HFF-Myc (cell line): ENCODE measurements at regions not wholly inside any gene's neighbourhood (a gene's known extent, or its start where the extent isn't known, plus 50 kb on each side); places are given as distances from the start of the nearest gene placed in this dataset.

Experiments used
- DNase-seq: peaks from one replicate; pipeline ENCODE4 v3.0.0-alpha.2; 2011; ENCODE audit warnings: low read depth; ENCODE audit errors: extremely low read depth
- H3K4me3 ChIP-seq: replicated peaks from 2 replicates; pipeline ENCODE4 v1.5.1; 2011; ENCODE audit warnings: low read depth, mild to moderate bottlenecking, control low read depth, low read length
- TF ChIP-seq, protein P1 (sequence below): IDR thresholded peaks from 2 replicates; pipeline ENCODE4 v1.5.1; 2012; ENCODE audit warnings: mild to moderate bottlenecking, low read depth, low read length, control low read depth; ENCODE audit errors: missing control alignments

DNA sequence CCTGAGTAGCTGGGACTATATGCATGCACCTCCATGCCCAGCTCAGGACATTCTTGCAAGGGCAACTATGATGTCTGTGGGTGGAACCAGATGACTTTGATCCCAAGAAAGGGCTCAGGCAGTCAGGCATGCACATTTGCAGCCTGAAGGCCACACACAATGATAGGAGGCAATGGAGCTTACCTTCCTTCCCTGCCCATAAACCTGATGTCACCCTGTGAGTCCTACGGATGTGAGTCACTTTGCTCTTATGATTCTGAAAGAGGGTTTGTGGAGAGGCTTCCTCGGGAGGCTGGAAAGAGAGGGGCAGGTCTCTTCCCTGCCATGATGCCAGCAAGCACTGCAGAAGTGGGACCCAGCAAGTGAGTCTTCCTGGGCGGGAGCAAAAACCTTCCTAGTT lies 202.4 kb downstream of the LY86 start:
- no peak overlapping the region for H3K4me3 ChIP-seq
- TF ChIP-seq, protein P1, sequence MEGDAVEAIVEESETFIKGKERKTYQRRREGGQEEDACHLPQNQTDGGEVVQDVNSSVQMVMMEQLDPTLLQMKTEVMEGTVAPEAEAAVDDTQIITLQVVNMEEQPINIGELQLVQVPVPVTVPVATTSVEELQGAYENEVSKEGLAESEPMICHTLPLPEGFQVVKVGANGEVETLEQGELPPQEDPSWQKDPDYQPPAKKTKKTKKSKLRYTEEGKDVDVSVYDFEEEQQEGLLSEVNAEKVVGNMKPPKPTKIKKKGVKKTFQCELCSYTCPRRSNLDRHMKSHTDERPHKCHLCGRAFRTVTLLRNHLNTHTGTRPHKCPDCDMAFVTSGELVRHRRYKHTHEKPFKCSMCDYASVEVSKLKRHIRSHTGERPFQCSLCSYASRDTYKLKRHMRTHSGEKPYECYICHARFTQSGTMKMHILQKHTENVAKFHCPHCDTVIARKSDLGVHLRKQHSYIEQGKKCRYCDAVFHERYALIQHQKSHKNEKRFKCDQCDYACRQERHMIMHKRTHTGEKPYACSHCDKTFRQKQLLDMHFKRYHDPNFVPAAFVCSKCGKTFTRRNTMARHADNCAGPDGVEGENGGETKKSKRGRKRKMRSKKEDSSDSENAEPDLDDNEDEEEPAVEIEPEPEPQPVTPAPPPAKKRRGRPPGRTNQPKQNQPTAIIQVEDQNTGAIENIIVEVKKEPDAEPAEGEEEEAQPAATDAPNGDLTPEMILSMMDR: no peak
- DNase-seq: no peak

DNA sequence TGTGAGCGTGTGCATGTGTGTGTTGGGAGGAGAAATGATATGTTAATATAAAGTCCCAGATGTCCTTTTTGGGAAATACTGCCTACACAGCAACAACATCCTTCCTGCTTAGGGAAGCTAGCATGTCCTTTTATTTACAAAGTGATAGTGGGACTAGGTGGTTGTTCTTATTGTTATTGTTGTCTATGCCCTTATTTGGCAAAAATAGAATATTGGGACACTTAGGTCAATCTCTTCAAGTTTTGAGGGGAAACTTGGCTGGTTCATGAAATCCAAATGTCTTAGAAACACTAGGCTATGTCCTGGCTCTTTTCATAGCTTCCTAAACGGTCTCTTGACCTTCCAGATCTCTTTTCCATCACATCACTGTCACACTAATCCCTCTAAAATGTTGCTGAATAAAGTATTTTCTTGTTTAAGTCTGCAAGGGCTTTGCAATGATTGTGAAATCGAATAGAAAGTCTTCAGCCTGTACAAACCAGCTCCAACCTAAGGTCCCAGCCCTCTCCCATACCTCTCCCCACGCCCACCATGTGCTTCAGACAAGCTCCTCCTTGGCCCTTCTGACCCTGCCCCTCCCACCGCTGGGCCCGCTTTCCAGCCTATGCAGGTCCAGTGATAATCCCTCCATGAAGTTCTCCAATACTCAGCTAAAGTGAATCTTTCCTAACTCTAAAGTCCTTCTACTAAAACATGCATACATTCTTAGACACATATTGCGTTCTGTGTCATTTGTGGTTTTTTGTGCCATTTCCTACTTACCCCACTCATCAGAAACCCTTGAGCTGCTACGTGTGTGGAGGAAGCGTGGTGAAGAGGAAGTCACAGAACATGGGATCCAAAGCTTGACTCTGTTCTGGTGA lies 205.1 kb downstream of the LY86 start:
- H3K4me3 ChIP-seq: no peak overlapping the region
- DNase-seq: no peak
- TF ChIP-seq, protein P1: no peak

DNA sequence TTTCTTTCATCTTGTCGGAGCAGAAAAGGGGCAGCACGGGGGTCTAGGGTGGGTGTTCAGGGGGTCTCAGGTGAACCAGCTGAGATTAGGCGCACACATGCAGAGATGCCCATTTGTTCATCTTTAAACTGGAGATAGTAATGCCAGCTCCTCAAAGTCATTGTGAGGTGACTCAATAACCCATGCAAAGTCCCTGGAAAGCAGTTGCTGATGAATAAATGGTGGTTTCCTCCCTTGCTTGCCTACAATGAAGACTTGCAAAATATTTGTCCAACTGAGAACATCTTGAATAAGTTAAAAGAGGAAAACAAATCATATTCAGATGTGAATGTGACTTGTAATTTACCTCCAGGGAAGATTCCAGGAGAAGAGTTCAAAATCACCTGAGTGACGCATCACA lies 206.9 kb downstream of the LY86 start:
- no peak for DNase-seq
- H3K4me3 ChIP-seq: no peak overlapping the region
- TF ChIP-seq, protein P1: no peak

DNA sequence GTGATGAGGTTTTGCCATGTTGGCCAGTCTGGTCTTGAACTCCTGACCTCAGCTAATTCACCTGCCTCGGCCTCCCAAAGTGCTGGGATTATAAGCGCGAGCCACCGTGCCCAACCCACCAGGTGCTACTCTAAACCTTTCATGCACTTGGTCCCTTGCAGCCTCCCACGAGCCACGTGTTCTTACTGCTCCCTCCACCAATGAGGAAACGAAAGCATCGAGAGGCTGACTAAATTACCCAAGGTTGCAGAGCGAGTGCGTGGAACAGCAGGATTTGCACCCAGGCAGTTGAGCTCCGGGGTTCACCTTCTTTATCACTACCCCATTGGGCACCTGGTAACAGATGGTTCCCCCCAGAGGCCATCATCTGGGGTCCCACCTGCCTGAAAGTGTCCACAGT lies 208.3 kb downstream of the LY86 start:
- TF ChIP-seq, protein P1: no peak
- H3K4me3 ChIP-seq: no peak overlapping the region
- no peak for DNase-seq

DNA sequence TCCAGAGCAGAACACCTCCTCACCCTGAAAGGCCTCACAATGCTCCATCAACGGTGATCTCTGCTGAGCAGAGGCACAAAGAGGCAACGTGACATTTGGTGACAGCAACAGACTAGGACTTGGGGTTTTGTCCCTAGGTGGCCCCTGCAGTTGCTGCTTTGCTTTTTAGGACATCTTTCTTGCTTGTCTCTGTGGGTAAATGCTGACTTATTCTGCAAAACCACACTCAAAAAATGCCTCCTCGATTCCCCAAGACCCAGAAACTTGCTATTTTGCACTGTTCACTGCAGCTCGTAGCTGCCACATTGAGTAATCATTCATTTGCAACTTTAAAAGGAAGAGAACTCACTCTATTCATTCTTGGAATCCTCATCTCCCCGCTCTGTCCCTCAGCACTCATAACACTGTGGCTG lies 209.9 kb downstream of the LY86 start:
- H3K4me3 ChIP-seq: no peak overlapping the region
- TF ChIP-seq, protein P1: no peak
- DNase-seq: no peak

DNA sequence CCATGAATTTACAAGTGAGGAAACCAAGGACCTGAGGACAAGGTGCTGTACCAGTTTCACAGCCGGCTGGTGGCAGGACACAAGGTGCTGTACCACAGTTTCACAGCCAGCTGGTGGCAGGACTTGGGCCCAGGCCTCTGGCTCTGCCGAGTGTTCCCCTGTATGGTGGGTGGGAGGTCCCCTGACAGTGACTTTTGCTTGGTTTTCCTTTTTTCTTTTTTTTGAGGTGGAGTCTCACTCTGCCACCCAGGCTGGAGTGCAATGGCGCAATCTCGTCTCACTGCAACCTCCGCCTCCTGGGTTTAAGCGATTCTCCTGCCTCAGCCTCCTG lies 212.4 kb downstream of the LY86 start:
- no peak for DNase-seq
- TF ChIP-seq, protein P1: no peak
- no peak overlapping the region for H3K4me3 ChIP-seq
